ENCODE measurements at regions not wholly inside any gene's neighbourhood (a gene's known extent, or its start where the extent isn't known, plus 50 kb on each side); places are given as distances from the start of the nearest gene placed in this dataset.
"Not testable (repeated sequence)": the region's sequence is repeated elsewhere in the genome, so short reads cannot be mapped to it uniquely, and the experiment has no call there.

DNA sequence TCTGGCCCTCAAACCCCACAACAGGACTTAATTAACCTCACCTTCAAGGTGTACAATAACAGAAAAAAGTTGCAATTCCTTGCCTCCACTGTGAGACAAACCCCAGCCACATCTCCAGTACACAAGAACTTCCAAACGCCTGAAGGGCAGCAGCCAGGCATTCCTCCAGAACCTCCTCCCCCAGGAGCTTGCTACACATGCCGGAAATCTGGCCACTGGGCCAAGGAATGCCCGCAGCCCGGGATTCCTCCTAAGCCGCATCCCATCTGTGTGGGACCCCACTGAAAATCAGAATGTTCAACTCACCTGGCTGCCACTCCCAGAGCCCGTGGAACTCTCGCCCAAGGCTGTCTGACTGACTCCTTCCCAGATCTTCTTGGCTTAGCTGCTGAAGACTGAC, 901.5 kb downstream of the TAF11L14 start:
- not testable (repeated sequence) for DNase-seq (ENCODE audit: low read depth in 2 of 2)

DNA sequence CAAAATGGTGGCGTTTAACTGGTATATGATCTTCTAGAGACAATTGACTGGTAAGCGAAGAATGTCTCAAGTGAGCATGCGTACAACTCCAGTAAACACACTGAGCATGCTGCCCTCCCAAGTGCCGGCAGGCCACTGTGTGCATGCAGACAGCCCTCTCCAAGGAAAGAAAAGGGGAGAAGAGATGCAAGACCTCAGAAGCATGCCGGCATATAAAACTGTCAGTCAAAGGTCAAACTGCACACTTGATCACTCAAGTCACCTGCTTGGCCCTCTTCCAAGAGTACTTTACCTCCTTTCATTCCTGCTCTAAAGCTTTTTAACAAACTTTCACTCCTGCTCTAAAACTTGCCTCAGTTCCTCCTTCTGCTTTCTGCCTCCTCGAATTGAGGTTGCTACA, 910.2 kb downstream of the TAF11L14 start:
- no peak for DNase-seq (ENCODE audit: low read depth in 2 of 2)

DNA sequence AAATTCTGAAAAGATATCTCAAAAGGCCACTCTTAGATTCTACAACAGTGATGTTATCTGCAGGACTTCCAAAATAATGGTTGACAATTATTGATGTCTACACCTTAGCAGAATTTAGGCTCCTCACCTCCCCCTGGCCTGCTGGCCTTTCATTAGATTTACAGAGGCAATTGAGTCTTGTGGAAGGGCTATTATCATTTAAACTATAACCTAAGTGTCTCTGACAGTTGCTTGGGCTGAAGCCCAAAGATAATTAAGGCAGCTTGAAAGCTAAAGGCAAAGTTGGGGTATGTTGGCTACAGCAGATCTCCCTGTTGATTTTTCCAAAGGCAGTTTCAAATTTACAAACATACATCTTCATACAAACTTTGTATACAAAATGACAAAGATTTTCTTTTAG, 912.3 kb downstream of the TAF11L14 start:
- DNase-seq (ENCODE audit: low read depth in 2 of 2) = no peak

DNA sequence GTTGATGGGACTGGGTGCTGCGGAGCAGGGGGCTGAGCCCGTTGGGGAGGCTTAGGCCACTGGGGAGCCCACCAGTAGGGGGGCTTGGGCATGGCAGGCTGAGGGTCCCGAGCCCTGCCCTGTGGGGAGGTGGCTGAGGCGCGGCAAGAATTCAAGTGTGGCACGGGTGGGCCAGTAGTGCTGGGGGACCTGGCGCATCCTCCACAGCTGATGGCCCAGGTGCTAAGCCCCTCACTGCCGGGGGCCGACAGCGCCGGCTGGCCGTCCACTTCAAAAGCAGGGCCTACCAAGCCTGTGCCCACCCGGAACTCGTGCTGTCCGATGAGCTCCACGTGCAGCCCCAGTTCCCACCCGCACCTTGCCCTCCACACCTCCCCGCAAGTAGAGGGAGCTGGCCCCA, 917.5 kb downstream of the TAF11L14 start:
- no peak for DNase-seq (ENCODE audit: low read depth in 2 of 2)

DNA sequence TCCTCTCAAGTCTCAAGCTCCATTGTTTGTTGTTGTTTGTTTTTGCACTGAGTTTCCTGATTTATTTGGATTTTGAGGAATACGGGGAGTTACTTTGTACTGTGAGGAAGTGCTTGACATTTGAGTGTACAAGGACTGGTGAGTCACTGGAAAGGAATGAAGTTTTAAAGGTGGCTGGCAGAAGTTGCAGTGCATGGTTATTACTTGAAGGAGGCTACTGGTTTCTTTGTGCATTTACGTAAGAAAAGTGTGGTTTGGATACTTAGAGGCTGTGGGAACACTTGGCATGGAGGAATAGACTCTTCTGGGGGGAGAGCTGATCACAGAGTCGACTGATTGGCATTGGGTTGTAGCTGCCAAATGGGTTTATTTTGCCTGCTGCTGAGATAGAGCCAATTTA, 919.0 kb downstream of the TAF11L14 start:
- DNase-seq (ENCODE audit: low read depth in 2 of 2) = no peak

DNA sequence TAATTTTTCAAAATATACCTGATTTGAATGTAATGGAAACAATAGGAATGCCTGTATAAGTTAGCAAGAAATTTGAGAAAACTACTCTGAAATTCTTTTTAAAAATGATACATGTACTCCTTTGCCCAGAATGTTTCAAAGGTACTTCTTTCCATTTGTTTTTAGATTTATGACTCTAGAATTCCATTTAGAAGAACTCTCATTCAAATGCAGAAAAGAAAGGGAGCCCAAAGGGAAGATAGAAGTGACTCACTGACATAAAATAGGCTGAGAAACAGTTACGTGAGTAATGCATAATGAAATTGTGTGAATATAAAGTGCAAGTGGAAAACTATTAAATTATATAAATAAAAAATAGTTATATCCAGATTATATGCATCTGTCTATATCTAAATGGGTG, 926.3 kb downstream of the TAF11L14 start:
- no peak for DNase-seq (ENCODE audit: low read depth in 2 of 2)

DNA sequence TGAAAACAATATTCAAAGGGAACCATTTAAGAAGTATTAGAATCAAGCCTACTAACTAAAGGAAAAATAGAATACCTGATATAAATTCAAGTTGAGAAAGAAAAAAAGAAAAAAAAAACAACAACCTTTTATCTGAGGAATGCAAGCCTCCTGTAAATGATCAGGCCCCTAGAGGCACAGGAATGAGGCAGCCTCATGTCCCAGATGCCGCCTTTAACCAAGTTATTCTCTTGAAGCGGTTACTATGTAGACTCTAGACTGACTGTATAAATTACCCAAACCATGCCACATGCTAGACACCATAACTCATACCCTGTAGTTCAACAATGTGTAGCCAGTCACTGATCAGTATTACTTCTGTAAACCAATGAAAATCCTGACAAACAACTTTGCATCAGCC, 929.6 kb downstream of the TAF11L14 start:
- no peak for DNase-seq (ENCODE audit: low read depth in 2 of 2)

DNA sequence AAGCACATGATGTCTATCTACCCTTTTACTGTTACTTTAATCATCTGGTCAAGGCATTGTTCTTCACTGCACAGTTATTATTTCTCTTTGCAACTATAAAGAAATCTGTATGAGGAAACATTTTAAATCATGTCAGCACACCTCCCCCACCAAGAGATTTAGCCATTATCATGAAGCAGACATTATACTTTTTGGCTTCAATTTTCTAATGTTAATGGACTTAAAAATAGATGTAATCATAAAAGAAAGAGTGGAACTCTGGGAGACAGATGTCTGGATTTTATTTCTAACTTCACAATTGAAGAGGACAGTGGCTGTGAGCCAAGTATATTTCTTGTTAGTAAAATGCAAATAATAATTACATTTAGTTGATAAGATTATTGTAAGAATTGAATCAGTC, 932.4 kb downstream of the TAF11L14 start:
- DNase-seq (ENCODE audit: low read depth in 2 of 2) = no peak

DNA sequence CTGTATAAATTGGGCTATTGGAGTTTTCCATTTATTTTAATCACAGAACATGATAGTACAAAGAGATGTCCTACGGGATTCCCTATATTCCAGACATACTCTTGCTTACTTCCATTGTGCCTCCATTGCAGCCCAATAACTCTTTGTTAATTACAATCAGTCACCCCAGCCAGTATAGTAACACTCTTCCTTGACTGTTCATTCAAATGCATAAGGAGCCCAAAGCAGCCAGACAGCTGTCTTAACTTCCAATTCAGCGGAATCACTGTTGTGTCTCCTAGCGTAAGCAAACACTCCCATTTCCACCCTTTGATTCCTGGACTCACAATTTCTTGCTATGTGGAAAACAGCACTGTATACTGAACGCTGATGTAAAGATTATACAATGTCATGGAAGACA, 942.3 kb downstream of the TAF11L14 start:
- no peak for DNase-seq (ENCODE audit: low read depth in 2 of 2)

DNA sequence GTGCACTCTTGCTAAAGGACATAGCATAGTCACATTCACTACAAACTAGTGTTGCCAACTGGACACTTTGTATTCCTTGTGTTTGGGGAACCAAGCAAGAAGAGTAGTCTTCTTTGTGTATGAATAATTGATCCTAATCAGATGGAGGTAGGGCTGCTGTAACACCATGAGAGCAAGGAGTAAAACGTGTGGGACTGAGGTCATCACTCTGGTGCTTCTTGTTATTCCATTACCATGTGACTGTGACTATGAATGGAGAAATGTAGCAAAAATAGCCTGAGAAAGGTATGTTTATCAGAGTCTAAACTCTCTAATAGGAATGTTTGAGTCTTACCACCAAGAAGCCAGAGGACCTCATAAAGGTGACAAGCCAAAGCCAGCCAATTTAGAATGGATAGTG, 966.9 kb downstream of the TAF11L14 start:
- no peak for DNase-seq (ENCODE audit: low read depth in 2 of 2)

DNA sequence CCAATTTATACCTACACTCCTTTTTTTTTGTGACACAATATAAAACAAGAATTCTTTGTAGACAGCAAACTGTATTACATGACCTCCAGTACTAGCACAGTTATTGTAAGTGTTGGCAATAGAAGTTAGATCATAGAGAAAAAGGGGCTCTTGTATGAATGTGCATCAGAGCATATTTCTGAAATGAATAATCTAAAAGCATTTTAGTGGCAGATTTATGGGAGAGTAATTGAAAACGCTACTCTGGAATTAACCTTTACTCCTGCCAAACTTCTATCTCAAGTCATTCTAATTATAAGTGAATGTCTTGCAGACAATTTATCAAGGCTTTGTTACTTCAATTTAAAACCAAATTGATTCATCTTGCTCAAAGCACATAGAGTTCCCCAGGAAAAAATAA, 968.1 kb downstream of the TAF11L14 start:
- DNase-seq (ENCODE audit: low read depth in 2 of 2) = no peak

DNA sequence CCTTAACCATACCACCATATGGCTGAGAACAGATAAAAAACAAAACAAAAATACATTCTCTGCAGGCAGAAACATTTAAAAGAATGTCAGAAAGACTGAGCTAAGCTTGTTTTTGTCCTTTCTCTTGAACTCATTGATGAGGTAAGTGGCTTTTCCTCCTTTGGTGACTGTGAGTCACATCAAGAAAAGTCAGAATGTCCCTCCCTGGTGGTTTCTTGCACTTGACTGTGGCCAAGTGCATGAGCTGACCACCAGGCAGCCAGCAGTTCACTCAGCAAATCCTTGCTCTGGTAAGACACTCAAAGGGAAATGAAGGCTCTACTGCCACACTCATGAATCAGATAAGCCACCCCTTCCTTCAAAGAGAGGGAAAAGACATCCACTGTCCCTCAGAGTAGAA, 970.9 kb downstream of the TAF11L14 start:
- no peak for DNase-seq (ENCODE audit: low read depth in 2 of 2)

DNA sequence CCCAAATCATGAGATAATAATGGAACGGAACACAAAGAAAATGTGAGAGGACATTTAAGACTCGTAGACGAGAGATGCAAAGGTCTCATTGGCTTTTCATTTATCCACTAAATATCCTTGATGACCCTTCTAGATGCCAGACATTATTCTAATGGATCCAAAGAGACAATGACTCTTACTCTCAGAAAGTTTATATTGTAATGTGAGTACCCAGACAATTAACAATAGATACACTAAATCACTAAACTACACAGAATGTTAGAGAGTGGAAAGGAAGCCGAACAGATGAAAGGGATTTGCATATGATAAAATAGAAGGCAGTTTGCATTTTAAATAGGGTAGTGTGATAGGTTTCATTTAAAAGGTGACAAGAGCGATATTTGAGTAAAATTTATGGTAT, 973.3 kb downstream of the TAF11L14 start:
- DNase-seq (ENCODE audit: low read depth in 2 of 2) = no peak

DNA sequence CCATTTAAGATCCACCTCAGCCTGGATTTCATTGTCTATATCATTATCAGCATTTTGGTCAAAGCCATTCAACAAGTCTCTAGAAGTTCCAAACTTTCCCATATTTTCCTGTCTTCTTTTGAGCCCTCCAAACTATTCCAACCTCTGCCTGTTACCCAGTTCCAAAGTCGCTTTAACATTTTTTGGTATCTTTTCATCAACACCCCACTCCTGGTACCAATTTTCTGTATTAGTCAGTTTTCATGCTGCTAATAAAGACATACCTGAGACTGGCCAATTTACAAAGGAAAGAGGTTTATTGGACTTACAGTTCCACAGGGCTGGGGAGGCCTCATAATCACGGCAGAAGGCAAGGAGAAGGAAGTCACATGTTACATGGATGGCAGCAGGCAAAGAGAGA, 982.9 kb downstream of the TAF11L14 start:
- DNase-seq (ENCODE audit: low read depth in 2 of 2) = not testable (repeated sequence)

DNA sequence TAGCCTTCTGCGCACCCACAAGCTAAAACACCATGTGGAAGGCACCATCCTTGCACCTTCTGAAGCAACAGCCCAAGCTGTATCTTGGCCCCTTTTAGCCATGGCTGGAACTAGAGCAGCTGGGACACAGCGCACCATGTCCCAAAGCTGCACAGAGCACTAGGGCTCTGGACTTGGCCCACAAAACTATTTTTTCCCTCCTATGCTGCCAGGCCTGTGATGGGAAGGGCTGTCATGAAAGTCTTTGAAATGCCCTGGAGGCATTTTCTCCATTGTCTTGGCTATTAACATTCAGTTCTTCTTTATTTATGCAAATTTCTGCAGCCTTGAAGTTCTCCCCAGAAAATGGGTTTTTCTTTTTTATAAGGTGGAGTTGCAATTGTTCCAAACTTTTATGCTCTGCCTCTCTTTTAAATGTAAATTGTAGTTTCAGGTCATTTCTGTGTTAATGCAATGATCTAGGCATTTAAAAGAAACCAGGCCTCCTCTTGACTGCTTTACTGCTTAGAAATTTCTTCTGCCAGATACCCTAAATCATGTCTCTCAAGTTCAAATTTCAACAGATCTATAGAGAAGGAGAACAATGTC, 996.3 kb downstream of the TAF11L14 start:
- DNase-seq (ENCODE audit: low read depth in 2 of 2) = no peak

DNA sequence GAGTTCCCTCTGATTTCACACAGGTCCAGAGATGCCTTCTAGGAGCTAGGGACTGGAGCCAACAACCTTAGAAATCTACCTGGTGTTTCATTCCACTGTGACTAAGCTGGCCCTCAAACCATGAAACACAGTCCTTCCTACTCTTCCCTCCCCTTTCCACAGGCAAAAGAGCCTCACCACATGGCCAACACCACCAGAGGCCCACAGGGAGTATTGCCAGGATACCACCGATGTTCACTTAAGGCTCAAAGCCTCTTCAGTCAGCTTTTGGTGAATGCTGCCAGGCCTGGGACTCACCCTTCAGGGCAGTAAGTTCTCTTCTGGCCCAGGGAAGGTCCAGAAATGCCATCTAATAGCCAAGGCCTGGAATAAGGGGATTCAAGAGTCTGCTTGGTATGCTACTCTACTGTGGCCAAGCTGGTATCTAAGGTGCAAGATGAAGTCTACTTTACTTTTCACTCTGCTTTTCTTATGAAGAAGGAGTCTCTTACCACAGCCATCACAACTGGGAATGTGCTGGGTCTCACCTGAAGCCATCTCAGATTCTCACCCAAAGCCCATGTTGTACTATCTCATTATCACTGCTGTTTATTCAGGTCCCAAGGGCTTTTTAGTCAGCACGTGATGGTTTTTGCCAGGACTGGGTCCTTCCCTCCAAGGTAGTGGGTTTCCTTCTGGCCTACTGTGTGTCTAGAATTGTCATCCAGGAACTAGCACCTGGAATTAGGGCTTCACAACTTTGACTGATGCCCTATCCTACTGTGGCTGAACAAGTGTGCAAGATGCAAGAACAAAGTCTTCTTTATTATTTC, 1018.4 kb downstream of the TAF11L14 start:
- DNase-seq (ENCODE audit: low read depth in 2 of 2) = no peak

DNA sequence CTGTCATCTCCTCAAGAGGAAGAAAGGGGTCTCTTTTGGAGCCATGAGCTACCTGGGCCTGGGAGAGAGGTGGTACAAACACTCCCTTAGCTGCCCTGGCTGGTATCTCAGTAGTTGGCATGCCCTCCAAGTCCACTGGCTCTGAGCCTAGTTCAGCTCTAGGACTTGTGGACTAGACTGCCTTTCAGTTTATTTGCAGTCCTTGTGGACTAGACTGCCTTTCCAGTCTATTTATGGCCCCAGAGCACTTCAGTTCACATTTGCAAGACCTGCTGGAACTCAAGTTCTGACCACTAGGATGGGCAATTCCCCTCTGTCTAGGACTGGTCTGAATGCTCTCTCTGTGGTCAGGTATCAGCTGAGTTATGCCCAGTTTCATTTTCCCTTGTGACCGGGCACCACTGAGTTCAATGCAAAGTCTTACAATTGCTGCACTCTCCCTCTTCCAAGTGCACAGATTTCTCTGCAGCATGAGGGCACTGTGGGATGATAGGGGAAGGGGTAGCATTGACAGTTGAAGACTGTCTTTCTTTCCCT, 1019.0 kb downstream of the TAF11L14 start:
- DNase-seq (ENCODE audit: low read depth in 2 of 2) = no peak

DNA sequence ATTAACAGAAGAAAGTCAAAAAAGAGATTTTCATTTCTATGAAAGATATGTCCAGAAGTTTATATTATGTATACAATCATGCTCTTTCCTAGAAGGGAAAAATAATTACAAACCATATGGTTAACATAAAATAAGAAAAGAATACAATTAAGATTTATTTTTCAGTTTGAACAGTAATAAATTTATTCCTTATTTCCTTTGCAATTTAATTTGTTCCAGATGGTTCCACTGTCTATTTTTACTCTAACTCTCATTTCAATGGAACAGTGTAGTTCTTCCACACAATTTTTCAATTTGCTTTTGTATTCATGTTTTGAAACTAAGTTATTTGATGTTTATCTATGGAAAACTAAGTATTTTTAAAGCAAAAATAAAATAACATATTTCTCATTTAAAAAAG, 1026.3 kb downstream of the TAF11L14 start:
- DNase-seq (ENCODE audit: low read depth in 2 of 2) = no peak

DNA sequence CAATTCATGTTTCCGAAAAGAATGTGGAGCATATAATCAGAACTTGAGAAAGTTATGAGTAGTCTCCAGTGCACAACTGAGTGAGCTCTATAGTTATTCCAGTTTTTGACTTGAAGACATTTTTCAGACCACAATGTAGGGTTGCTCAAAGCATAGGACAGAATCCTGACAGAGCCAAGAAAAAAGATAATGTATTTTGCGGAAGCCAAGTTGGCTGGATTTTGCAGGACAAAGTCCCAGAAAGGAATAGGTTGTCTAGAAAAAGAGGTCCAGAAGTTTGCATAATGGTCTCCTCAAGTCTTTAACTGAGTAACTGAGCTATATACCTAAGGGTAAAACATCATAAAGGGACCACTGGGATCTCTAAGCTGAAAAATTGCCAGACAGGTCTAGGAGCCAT, 1028.0 kb downstream of the TAF11L14 start:
- no peak for DNase-seq (ENCODE audit: low read depth in 2 of 2)

DNA sequence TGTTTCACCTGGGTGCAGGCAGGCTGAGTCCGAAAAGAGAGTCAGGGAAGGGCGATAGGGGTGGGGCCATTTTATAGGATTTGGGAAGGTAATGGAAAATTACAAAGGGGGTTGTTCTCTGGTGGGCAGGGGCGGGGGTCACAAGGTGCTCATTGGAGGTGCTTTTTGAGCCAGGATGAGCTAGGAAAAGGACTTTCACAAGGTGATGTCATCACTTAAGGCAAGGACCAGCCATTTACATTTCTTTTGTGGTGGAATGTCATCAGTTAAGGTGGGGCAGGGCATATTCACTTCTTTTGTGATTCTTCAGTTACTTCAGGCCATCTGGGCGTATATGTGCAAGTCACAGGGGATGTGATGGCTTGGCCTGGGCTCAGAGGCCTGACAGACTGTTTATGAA, 1040.0 kb downstream of the TAF11L14 start:
- DNase-seq (ENCODE audit: low read depth in 2 of 2) = not testable (repeated sequence)

DNA sequence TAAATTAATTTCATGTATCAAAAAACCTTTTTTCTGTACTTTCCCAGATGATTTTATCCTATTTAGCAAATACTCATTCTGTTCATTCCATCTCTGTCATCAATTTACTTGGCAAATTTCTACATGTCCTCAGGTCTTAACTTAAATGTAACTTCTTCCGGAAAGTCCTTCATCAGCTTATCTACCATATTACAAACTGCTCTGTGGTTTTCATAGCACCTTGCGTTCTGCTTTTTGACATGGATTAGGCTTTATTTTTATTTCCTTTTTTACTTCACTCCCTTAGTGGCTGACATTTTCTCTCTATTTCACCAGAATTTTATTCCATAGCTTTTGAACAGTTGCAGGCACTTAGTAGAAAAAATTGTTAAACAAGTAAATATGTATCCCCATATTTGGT, 1040.8 kb downstream of the TAF11L14 start:
- no peak for DNase-seq (ENCODE audit: low read depth in 2 of 2)

DNA sequence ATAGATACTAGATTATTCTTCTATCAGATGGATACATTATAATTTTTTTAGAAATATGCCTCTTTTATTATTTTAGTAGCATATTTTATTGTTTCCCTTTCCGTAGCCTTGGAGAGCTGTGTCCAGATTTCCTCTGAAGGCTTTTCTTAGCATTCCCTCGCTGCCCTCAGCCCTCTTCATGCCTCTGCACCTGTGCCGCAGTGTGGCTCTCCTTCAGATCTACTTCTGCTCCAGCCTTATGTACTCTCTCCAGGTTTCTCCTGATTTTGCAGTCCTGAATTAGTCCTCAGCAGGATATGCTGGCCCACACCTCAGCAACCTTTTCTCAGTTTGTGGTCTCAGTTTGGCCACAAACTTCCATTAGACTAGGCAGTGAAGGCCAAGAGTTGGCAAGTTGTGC, 1052.0 kb downstream of the TAF11L14 start:
- DNase-seq (ENCODE audit: low read depth in 2 of 2) = no peak

DNA sequence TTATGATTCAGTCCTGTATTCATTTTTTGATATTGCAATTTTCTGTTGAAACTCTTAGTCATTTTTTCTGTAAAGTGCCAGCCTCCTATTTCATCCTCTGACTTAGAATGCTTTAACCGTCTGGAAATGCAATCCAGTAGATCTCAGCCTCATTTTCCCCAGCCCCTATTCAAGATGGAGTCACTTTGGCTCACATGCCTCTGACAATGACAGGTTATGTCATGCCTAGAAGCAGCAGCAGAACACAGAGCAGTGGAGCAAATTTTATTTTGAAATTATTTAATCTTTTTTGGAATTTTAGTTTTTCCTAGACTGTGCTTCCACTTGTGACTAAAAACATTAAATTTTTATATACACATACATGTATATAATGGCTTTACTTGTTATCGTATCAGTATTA, 1053.2 kb downstream of the TAF11L14 start:
- no peak for DNase-seq (ENCODE audit: low read depth in 2 of 2)

DNA sequence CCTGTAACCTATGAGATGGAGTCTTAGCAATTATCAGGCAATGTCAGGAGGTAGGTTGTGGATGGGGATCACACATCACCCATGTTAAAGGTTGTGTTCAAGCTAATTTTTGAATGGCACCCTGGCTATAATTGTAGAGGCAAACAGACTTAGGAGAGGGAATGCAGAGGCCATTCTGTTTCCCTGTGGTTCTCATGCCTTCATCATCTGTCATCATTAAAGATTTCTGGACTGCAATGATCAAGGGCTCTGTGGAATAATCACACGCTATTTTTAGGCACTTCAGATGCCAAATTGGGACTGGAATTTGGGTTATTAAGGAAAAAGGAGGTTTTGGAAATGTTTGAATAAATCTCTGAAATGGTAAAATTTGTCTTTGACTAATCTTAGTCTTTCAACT, 1065.4 kb downstream of the TAF11L14 start:
- DNase-seq (ENCODE audit: low read depth in 2 of 2) = no peak
